Kidney epithelial cell (primary cell): ENCODE measurements at regions not wholly inside any gene's neighbourhood (a gene's known extent, or its start where the extent isn't known, plus 50 kb on each side); places are given as distances from the start of the nearest gene placed in this dataset.

Source experiments
- DNase-seq: peaks from one replicate; pipeline ENCODE4 v3.0.0-alpha.2; 2010; ENCODE audit warnings: low read depth
- H3K27me3 ChIP-seq: 2 replicates; pipeline ENCODE4 v1.6.0; 2011; ENCODE audit warnings: low read length; ENCODE audit not compliant: control insufficient read depth, insufficient read depth
- H3K36me3 ChIP-seq: 2 replicates; pipeline ENCODE4 v1.5.1; 2011; ENCODE audit warnings: low read length; ENCODE audit not compliant: control insufficient read depth, insufficient read depth
- H3K4me3 ChIP-seq: 2 replicates; pipeline ENCODE4 v1.5.1; 2011; ENCODE audit warnings: low read depth, mild to moderate bottlenecking, control low read depth, low read length
- TF ChIP-seq, protein P1 (sequence below): IDR thresholded peaks from 2 replicates; pipeline ENCODE4 v1.5.1; 2011; ENCODE audit warnings: mild to moderate bottlenecking, moderate library complexity, low read length, control low read depth, inconsistent platforms; ENCODE audit not compliant: insufficient read depth, poor library complexity, severe bottlenecking

DNA sequence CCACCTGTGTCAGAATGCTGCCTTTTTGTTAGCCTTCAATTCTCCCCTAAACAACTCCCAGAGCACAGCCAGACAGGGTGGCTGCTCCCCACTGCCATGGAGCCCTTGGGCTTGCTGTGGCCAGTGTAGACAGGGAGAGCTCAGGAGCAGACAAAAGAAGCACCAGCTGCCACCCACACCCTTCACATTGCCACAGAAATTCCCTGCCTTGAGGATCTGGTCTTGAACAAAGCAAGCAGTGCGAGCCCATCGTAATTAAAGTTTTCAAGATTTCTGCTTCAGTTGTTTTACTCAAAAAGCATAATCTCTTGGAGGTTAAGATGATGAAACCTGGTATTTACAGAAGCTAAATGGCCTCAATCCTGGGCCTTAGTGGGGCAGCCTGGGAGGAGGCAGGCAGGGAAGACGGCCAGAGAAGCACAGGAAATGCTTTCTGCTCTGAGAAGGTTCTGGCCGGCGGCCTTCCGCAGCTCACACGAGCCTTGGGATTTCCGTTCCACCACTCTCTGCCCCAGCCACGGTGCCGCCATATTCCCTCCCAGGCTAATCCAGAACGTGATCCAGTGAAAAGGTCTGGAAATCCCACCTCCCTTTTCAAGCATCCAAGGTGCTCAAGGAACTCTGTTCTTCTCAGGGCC is 535.2 kb downstream of the BCL11B start:
- TF ChIP-seq, protein P1, sequence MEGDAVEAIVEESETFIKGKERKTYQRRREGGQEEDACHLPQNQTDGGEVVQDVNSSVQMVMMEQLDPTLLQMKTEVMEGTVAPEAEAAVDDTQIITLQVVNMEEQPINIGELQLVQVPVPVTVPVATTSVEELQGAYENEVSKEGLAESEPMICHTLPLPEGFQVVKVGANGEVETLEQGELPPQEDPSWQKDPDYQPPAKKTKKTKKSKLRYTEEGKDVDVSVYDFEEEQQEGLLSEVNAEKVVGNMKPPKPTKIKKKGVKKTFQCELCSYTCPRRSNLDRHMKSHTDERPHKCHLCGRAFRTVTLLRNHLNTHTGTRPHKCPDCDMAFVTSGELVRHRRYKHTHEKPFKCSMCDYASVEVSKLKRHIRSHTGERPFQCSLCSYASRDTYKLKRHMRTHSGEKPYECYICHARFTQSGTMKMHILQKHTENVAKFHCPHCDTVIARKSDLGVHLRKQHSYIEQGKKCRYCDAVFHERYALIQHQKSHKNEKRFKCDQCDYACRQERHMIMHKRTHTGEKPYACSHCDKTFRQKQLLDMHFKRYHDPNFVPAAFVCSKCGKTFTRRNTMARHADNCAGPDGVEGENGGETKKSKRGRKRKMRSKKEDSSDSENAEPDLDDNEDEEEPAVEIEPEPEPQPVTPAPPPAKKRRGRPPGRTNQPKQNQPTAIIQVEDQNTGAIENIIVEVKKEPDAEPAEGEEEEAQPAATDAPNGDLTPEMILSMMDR, result no peak
- no peak for DNase-seq

DNA sequence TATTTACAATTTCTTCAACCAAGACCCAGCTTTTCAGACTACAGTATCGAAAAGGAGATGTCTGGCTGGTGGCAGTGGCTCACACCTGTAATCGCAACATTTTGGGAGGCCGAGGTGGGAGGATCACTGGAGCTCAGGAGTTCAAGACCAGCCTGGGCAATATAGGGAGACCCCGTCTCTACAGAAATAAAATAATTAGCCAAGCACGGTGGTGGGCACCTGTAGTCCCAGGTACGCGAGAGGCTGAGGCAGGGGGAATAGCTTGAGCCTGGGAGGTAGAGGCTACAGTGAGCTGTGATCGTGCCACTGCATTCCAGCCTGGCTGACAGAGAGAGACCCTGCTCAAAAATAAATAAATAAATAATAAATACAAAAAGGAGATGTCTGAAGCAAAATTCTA is 530.5 kb downstream of the BCL11B start:
- H3K27me3 ChIP-seq, result no peaks in the 10 kb centered on the region
- no peak for DNase-seq
- TF ChIP-seq, protein P1, result no peak
- no peak overlapping the region for H3K4me3 ChIP-seq
- no peaks in the 10 kb centered on the region for H3K36me3 ChIP-seq

More for the DNA sequence above, 535.2 kb downstream of the BCL11B start:
- Histone ChIP-seq H3K36me3 (no peaks in the 10 kb centered on the region), H3K27me3 (no peaks in the 10 kb centered on the region), H3K4me3 (no peak overlapping the region)

DNA sequence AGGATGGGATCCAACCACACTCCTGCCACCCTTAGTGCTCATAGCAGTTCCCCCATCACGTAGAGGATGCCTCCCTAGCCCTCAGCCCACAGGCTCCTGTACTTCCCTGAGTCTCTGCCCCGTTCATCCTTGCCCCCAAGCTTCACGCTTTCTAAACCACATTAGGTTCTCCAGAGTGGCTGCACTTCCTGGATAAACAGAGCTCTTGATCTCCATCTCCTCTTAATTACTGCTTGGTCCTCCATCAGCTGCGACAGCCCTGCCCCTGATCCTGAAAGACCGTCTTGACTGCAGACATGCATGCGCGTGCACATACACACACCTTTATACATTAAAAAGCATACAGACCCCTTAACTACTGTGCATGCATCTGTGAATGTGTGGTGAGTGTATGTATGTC is 530.0 kb downstream of the BCL11B start:
- no peaks in the 10 kb centered on the region for H3K36me3 ChIP-seq
- H3K27me3 ChIP-seq, result no peaks in the 10 kb centered on the region

DNA sequence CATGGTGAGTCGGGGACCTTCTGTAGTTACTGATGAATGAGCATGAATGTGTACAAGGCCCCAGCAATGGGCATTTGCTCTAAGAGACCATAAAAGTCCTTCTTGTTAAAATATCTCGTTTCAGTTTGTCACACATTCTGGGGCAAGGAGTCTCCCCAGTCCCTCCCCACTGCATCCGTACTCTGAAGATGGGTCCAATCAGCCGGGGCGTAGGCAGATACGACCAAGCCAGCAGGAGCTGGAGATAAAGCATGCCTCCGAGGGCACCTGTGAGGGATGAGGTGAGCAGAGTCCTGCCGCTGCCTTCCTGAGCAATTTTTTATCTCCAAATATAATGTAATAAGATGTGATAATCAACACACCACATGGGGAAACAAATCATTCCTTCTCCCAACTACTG is 528.5 kb downstream of the BCL11B start:
- Histone ChIP-seq H3K4me3 (no peak overlapping the region), H3K27me3 (no peaks in the 10 kb centered on the region), H3K36me3 (no peaks in the 10 kb centered on the region)
- DNase-seq, result no peak
- TF ChIP-seq, protein P1, result no peak

More for the DNA sequence above, 530.0 kb downstream of the BCL11B start:
- TF ChIP-seq, protein P1, result no peak
- no peak for DNase-seq
- no peak overlapping the region for H3K4me3 ChIP-seq

DNA sequence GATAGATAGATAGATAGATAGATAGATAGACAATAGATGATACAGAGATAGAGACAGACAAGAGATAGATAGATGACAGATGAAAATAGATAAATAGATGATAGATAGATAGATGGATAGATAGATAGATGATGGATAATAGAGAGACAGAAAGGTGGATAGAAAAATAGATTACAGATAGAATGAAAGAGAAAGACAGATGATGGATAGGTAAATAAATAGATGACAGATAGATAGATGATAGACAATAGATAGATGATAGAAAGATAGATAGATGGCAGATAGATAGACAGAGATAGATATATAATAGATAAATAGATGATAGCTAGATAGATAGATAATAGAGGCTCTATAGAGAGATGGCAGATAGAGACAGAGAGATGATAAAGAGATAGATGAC is 523.0 kb downstream of the BCL11B start:
- TF ChIP-seq, protein P1, result no peak
- Histone ChIP-seq H3K36me3 (no peaks in the 10 kb centered on the region), H3K27me3 (no peaks in the 10 kb centered on the region), H3K4me3 (no peak overlapping the region)
- no peak for DNase-seq

DNA sequence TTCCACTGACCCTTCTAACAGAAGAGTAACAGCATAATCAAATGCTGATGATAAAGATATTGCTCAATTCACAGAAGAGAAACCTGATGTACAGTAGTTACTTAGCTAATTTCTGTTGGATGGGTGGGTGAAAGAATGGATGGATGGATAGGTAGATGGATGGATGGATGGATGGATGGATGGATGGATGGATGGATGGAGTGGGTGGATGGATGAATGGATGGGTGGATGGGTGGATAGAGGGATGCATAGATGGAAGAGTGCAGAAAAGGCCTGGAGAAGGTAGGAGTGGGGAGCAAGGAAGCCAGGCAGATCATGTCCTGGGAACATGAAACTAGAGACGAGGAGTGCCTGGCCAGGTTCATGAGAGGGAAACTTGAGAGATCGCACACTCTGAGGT is 520.9 kb downstream of the BCL11B start:
- TF ChIP-seq, protein P1, result no peak
- no peak for DNase-seq
- Histone ChIP-seq H3K36me3 (no peaks in the 10 kb centered on the region), H3K4me3 (no peak overlapping the region), H3K27me3 (no peaks in the 10 kb centered on the region)
